SIG-M5 treated with dmso at 0.1 percent for 504 hours (cell line): ENCODE measurements at regions not wholly inside any gene's neighbourhood (a gene's known extent, or its start where the extent isn't known, plus 50 kb on each side); places are given as distances from the start of the nearest gene placed in this dataset.
"Not testable (repeated sequence)": the region's sequence is repeated elsewhere in the genome, so short reads cannot be mapped to it uniquely, and the experiment has no call there.

Experiments used
- DNase-seq: peaks from one replicate; lab custom pipeline; 2025; ENCODE audit not compliant: unreplicated experiment; lab: John Stamatoyannopoulos, UW

DNA sequence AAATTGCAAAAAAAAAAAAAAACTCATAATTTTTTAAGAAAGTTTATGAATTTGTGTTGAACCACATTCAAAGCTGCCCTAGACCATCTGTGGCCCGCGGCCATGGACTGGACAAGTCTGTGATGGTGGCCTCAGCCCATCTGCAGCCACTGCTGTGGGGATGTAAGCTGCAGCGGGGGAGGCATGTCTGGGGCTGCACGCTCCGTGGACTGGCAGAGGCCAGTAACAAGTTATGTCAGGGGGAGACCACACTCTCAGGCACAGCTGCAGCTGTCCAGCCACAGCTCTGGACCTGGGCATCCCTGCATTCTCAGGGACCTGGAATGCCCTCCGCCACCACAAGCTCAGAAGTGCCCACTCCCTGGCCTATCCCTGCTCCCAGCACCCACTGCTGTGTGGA lies 1272.3 kb upstream of the CDH9 start:
- no peak for DNase-seq

- DNase-seq: no peak
These were observed 1267.5 kb upstream of the CDH9 start for GRCh38 chr5:28305891-28306290.

DNA sequence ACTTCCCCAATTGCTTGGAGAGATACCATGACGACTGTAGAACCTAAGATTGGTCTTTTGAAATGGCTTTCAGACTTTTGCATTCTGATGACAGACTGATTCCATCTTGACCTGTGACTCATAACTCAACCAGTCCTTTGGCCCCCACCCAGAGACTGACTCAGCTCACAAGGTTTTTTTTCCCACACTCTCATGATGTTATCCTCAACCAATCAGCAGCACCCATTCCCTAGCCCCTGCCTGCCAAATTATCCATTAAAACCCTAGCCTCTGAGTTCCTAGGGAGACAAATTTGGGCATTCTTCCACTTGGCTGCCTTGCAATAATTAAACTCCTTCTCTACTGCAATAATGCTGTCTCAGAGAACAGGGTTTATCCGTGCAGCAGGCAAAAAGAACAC lies 1263.3 kb upstream of the CDH9 start:
- no peak for DNase-seq

DNA sequence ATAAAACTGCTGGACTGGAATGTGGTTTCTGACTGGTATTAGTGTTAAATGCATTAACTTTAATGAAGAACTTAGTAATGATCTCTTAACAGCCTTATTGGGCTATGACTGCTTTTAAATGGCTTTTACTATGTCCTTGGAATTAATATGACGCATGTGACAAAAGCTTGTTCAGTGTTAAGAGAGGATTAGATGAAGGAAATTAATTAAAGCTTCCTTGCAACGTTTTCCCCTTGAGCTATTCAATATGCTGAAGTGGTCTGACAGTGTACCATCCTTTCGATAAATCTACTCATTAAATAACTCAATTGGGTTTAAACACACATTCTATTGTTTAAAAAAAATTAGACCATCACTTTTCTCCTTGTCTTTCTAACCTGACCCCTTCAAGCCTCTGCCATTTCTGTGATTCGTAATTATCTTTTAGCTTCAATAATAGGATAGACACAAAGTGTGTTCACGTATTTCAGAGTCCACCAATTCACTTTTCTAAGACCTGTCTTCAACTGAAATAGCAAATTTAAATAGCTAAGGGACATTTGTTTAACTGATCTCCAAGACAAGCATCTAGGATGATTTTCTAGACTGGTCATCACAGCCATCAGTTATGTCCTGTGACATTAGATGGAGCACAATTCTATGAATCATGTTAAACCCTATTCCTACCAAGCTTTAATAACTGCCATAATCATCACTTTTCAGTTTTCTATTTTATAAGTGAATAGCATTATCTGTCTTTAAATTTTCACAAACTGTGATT lies 1258.0 kb upstream of the CDH9 start:
- no peak for DNase-seq

DNA sequence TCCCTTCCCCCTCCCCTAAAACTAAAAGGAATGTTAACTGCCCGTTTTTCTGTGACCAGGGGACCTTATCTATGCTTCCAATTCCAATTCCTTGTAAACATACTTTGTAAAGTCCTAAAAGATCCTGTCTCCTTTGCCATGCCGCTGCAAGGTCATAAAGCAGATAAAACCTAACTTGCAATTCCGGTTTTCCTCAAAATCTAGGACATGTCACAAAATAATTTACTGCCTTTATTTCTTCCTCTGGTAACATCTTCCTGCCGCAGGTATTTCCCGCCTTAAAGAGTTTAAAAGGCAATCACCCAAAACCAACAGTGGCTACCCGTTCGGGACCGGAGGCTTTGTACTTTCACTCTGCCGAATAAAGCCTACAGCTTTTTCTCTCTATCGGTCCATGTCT lies 1248.6 kb upstream of the CDH9 start:
- DNase-seq: not testable (repeated sequence)

DNA sequence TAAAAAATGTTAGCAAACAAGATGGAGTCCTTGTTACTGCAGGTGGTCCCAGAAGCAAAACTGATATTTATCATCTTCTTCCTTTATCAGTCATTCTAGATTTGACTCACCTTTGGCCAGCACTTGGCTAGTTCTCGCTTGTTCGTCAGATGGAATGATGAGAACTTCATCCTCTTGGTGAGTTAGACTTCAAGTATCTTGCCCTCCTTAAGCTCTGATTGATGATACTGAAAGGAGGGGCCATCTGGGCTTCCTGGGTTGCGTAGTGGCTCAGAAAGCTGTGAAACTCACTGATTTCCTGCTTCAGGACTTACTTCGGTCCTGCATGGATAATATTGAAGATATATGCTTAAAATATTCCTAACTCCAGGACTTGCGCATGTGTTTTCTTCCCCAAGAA lies 1248.2 kb upstream of the CDH9 start:
- no peak for DNase-seq

- no peak for DNase-seq
These were observed 1246.4 kb upstream of the CDH9 start for GRCh38 chr5:28284788-28285187.

GRCh38 chr5:28281351-28281750 lies 1243.0 kb upstream of the CDH9 start:
- no peak for DNase-seq

DNA sequence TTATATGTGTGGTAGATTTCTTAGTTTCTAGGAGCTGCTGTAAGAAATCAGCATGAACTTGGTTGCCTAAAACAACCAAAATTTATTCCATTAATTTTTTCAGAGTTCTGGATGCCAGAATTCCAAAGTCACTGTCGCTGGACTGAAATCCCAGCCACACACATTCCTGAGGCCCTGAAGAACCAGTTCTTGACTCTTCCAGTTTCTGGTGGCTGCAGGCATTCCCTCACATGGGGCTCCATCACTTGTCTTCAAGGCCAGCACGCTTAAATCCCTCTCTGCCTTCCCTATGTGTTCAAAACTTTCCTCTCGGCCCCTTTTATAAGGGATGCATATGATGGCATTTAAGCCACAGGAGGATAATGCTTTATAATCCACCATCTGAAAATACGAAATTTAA lies 1237.5 kb upstream of the CDH9 start:
- DNase-seq: no peak

- DNase-seq: no peak
These were observed 1231.6 kb upstream of the CDH9 start for GRCh38 chr5:28269978-28270377.

DNA sequence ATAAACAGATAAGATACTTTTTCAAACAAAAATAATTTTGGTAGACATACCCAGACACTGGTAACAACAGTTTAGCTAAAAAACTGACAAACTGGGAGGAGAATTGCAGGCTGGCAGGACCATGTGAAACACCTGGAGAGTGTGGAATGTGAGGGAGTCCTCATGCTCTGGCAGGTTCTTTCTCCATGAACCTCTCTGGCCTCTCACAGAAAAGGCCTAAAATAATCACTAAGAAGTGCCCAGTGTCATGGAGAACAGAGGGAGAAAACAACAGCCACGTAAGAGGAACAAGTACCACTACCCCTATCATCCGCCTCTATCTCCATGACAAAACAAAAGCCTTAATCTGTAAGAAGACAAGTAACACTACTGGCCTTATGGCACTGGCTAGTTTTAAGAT lies 1227.5 kb upstream of the CDH9 start:
- DNase-seq: no peak

- no peak for DNase-seq
These were observed 1216.5 kb upstream of the CDH9 start for GRCh38 chr5:28254846-28255245.

- no peak for DNase-seq
These were observed 1215.0 kb upstream of the CDH9 start for GRCh38 chr5:28253431-28253830.

DNA sequence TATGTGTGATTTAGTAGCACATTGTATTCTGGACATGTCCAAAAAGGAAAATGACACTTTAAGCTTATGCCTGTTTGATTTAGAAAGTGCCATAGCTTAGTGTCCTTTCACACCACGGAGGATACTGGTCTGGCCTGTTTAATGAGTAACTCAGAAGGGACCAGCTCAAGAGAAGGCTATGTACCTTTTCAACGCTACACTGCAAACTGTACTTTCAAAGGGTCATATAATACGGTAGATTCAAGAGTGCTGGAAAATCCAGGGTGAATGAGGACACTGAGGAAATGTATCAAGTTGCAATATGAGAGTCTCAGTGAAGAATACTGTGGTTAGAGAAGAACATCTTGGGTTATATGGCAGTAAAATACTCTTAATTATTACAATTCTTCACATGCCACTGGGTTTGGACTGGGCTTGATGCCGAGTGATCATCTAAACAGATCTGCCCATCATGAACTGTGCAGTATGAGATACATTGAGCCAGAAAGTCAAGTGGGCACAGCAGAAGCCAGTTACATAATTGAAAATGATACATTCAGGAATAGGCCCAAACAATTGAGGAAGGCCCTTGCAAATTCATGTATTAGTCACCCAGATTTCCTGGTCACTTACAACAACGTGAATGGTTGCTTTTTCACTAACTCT lies 1211.5 kb upstream of the CDH9 start:
- no peak for DNase-seq

DNA sequence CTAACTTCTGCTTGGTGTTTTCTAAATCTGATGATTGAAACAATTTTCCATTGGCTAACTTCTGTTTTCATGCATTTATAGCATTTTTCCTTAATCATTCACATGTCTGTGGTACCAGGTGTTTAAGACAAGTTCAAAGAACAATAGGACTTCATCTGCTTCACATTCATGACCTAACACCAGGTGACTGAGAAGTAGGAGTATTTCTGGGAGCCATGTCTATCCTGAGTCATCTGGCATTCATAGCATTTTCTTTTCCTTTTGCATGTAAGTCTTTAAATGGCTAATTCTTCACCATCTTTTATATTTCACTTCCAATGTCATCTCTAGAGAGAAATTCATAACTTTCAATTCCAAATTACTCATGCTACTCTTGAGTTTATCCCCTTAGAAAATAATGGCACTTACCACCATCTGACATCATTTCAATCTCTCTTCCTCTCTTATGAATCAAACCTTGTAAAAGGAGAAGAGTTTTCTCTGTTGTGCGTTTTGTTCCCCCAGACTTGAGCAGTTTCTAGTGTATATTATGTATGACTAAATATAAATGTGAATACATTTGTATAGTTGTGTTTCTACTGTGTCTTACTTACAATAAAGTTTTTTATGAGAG lies 1196.1 kb upstream of the CDH9 start:
- DNase-seq: no peak

DNA sequence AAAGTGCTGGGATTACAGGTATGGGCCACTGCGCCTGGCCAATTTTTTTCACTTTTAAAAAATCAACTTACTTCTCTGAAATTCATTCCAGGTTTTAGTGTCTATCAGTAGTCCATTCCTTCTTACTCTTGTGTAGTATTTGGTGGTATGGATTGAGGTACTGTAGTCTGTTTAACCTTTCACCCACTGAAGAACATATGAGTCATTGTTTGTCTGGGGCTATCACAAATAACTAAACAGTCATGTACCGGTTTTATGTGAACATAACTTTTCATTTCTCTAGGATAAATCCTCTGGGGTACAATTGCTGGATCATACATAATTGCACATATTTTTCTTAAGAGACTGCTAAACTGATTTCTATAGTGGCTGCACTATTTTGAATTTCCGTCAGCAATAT lies 1188.0 kb upstream of the CDH9 start:
- DNase-seq: no peak

- no peak for DNase-seq
These were observed 1181.2 kb upstream of the CDH9 start for GRCh38 chr5:28219539-28219938.

GRCh38 chr5:28217695-28218094 lies 1179.3 kb upstream of the CDH9 start:
- no peak for DNase-seq

- no peak for DNase-seq
These were observed 1178.6 kb upstream of the CDH9 start for GRCh38 chr5:28216939-28217360.

DNA sequence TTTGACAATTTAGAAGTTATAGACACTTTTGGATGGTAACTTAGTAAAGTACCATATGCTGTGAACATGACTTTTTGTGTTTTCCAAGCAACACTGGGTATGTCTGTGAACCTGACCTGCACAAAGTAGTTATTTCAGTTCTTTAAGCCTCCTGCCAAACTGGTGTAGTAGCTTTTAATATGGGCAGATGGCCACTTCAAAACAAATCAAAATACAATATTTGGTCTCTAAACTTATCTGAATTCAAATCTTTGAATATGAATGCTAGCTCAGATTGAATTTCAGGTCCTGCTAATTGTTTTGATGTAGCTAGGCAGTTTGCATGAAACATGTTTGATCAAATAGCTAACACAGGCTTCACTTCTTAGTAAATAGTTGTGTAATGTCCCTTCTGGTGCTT lies 1176.7 kb upstream of the CDH9 start:
- DNase-seq: peak; percentile 39

DNA sequence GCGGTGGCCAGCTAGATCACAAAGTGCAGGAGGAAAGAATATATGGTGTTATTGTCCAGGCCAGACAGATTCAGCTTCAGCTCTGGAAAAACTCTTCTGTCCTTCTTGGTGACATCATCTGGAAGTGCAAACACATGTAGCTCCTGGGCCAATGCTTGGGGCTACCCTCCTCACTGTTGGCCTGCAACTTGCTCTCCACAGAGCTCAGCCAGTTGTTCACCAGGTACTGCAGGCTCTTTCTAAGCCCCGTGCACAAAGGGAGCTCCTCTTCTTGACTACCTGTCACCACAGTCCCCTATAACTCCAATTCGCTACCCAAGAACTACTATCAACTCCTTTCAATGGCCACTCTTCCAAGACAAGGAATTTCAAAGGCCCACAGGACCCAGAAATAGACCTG lies 1175.9 kb upstream of the CDH9 start:
- DNase-seq: no peak

GRCh38 chr5:28208356-28208755 lies 1170.0 kb upstream of the CDH9 start:
- DNase-seq: no peak
